Mucosa of descending colon (tissue), 3 donors: ENCODE measurements at regions not wholly inside any gene's neighbourhood (a gene's known extent, or its start where the extent isn't known, plus 50 kb on each side); places are given as distances from the start of the nearest gene placed in this dataset.
A peak's percentile ranks its signal among the peaks of the same experiment; 100 is the strongest.

Experiments
- ATAC-seq: fragments of 200-7000 bp; cut with Tn5 transposase; one replicate; pipeline ENCODE4 v1.9.1; 2020; ENCODE audit warnings: mild to moderate bottlenecking, moderate library complexity
- DNase-seq, 3 donors: peaks; one replicate each; pipeline ENCODE4 v3.0.0-alpha.2; 2020
- H3K36me3 ChIP-seq: fragments of 200-600 bp; one replicate; pipeline ENCODE4 v1.8.0; 2021; ENCODE audit warnings: low read depth, mild to moderate bottlenecking
- H3K4me1 ChIP-seq: fragments of 200-600 bp; one replicate; pipeline ENCODE4 v1.8.0; 2021; ENCODE audit warnings: low read depth, mild to moderate bottlenecking
- H3K4me3 ChIP-seq: fragments of 200-600 bp; one replicate; pipeline ENCODE4 v1.8.0; 2021; ENCODE audit warnings: mild to moderate bottlenecking
- H3K9me3 ChIP-seq: fragments of 200-600 bp; one replicate; pipeline ENCODE4 v1.8.0; 2021; ENCODE audit warnings: mild to moderate bottlenecking
- intact Hi-C, 2 donors: fragments of 100-400 bp; cut with DNase I in 1 of 2; cut with micrococcal nuclease in 1 of 2; formaldehyde crosslinking; loops; one replicate each; pipeline versions ENCODE4 v1.11.0 to v1.11.1; 2022; cut with DNase I, micrococcal nuclease
- TF ChIP-seq, protein P1 (sequence below): fragments of 200-600 bp; IDR thresholded peaks from one replicate; pipeline ENCODE4 v1.8.0; 2022; ENCODE audit warnings: antibody characterized with exemption, mild to moderate bottlenecking
- donor health status: DM: no; HTN: no; CAD: no; lungs with moderate emphysema.
- donor health status: DM: no; HTN: no; CAD: no.
- donor health status: DM: no; HTN: yes; CAD: no.

DNA sequence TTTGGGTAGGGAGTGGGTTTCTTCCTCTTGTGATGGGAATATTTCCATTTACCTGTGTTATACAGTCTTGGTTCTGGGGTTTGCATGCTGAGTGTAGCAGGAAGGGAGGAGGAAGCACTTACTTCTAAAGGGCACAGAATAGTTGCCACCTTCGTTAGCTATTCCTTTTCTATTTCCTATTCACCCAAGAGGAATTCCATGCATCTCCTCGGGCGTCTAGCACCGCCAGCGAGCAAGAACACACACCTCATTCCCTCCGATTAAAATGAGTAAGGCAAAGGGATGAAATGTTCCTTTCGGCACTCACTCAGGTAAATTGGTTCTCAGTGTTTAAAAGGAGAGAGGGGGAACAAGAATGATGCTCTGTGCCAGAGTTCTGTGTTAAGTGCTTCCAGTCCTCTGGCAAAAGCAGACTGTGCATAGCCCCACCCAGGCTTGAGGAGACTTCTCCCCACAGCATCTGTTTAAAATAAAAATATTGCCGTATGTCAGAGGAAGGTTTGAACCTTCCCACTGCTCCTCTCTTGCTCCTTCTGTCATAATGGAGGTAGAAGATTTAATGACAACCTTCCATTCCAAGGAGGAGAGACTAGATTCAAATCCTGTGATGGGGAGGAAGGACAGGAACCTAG is 351.4 kb downstream of the PTTG2 start:
- Histone ChIP-seq H3K4me3 (no peak overlapping the region), H3K9me3 (no peaks in the 10 kb centered on the region), H3K4me1 (peaks cover 23% of the 10 kb centered on the region), H3K36me3 (no peaks in the 10 kb centered on the region)
- ATAC-seq = no peak
- no peak for DNase-seq
- intact Hi-C loops = no loop called here
- TF ChIP-seq, protein P1, sequence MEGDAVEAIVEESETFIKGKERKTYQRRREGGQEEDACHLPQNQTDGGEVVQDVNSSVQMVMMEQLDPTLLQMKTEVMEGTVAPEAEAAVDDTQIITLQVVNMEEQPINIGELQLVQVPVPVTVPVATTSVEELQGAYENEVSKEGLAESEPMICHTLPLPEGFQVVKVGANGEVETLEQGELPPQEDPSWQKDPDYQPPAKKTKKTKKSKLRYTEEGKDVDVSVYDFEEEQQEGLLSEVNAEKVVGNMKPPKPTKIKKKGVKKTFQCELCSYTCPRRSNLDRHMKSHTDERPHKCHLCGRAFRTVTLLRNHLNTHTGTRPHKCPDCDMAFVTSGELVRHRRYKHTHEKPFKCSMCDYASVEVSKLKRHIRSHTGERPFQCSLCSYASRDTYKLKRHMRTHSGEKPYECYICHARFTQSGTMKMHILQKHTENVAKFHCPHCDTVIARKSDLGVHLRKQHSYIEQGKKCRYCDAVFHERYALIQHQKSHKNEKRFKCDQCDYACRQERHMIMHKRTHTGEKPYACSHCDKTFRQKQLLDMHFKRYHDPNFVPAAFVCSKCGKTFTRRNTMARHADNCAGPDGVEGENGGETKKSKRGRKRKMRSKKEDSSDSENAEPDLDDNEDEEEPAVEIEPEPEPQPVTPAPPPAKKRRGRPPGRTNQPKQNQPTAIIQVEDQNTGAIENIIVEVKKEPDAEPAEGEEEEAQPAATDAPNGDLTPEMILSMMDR = no peak

DNA sequence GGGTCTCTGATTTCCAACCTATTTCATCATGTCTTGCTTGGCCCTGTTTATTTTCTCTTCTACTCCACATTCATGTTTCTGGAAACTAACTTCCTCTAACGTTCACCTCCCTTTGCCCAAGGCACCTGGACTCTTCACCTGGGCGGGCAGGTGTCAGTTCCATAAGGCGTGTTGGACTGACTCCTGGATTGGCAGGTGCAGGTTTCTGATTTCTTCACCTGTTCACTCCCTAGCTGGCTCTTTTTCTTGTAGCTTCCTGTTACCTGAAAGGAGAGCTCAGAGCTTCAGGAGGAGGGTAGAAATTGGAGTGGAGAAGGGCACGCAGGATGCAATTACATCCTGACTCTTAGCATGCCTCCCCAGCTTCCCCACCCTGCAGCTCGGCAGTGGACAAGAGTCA is 350.8 kb upstream of the KLF3 start:
- H3K9me3 ChIP-seq = no peaks in the 10 kb centered on the region
- H3K4me1 ChIP-seq = peaks cover 30% of the 10 kb centered on the region
- ATAC-seq = peak; percentile 78
- TF ChIP-seq, protein P1 = no peak
- peak; percentile 81 to 85 (median 84) for DNase-seq
- no peaks in the 10 kb centered on the region for H3K36me3 ChIP-seq
- no peak overlapping the region for H3K4me3 ChIP-seq
- intact Hi-C loops = no loop called here

DNA sequence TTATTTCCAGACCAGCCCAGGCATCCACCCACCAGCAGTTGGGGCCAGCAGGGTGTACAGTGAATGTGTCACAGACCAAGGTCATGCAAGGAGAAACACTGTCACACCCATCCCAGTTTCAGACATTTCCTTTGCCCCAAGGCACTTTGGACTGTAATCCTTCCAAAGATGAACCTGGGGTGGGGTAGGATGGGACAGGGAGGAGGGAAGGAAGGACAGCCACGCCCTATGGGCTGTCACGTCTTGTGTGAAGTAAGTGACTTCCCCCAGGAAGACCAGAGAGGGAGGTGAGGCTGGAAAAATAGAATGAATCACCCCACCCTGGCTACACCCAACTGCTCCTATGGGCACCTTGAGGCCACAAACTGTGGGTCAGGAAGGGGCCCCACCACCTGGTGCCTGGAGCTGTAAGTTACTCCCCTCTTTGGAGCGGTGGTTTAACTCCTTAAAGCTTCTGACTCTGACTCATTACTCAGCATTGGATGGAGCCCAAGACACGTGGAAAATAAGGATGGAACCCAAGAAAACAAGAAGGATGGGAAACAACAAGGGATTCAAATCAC is 349.9 kb upstream of the KLF3 start:
- intact Hi-C loops = loop anchor here in 1 of 2 donors (2.0 kb wide), 1 partner anchor 81 kb away; no protein-coding TSS in a partner anchor

DNA sequence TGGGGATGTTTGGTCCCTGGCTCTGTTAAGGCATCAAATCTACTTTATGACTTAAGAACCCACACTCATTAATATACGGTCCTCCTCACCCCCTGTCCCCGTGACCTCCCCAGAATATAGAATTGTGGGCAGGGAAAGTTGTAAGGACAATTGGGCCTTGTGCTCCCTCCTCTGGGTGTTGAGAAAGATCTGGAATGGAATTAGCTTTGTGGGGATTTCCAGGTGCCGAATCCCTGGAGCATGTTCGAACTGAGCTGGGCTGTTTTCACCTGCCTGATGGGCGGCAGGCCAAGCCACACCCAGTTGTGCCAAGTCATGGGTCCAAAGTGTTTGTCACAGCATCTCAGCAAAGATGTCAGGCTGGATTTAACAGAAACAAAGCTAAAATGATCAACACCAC is 349.3 kb upstream of the KLF3 start:
- TF ChIP-seq, protein P1 = no peak
- DNase-seq (peak; percentile 89 to 95 (median 91)), ATAC-seq (peak; percentile 57)
- H3K9me3 ChIP-seq = no peaks in the 10 kb centered on the region
- no peaks in the 10 kb centered on the region for H3K36me3 ChIP-seq
- H3K4me3 ChIP-seq = no peak overlapping the region
- H3K4me1 ChIP-seq = peaks cover 43% of the 10 kb centered on the region
- intact Hi-C loops = loop anchor here in 1 of 2 donors (2.0 to 5.0 kb wide), 3 partner anchors 82 to 418 kb away; no protein-coding TSS in a partner anchor

More for the DNA sequence above, 349.9 kb upstream of the KLF3 start:
- Histone ChIP-seq H3K4me3 (no peak overlapping the region), H3K4me1 (peaks cover 37% of the 10 kb centered on the region), H3K36me3 (no peaks in the 10 kb centered on the region), H3K9me3 (no peaks in the 10 kb centered on the region)
- ATAC-seq (peak; percentile 74), DNase-seq (peak; percentile 60 to 76 (median 74))
- TF ChIP-seq, protein P1 = no peak

DNA sequence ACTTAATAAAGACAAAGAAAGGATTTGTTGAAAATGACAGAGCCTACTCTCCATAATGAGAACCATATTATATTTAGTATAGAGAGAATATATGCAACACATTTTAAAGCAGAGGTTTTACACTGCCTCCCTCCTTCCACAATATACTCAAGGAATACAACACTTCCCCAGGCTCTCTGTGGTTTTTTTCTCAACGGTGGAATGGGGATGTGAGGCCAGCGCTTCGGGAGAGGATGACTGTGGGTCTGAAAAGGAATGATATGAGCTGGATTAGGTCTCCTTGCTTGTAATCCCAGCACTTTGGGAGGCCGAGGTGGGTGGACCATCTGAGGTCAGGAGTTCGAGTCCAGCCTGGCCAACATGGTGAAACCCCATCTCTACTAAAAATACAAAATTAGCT is 348.7 kb upstream of the KLF3 start:
- TF ChIP-seq, protein P1 = no peak
- no peaks in the 10 kb centered on the region for H3K9me3 ChIP-seq
- no peak for DNase-seq
- intact Hi-C loops = loop anchor here in 1 of 2 donors (2.0 to 5.0 kb wide), 3 partner anchors 82 to 417 kb away; no protein-coding TSS in a partner anchor
- no peaks in the 10 kb centered on the region for H3K36me3 ChIP-seq
- H3K4me3 ChIP-seq = no peak overlapping the region
- no peak for ATAC-seq
- H3K4me1 ChIP-seq = peaks cover 49% of the 10 kb centered on the region
